Tibial nerve (tissue), 4 donors: ENCODE measurements at regions not wholly inside any gene's neighbourhood (a gene's known extent, or its start where the extent isn't known, plus 50 kb on each side); places are given as distances from the start of the nearest gene placed in this dataset.

Source experiments
- CTCF ChIP-seq, 5 experiments: fragments of 200-600 bp in 3 of 5; fragments of 450-650 bp in 2 of 5; sonication (generic) in 3 of 5; IDR thresholded peaks; one replicate each; pipeline ENCODE4 v1.5.1; 2016 to 2019; ENCODE audit warnings: antibody characterized with exemption in 5 of 5, mild to moderate bottlenecking in 3 of 5, moderate library complexity in 2 of 5
- EP300 ChIP-seq, 2 donors: sonication (generic); formaldehyde crosslinking; IDR thresholded peaks; one replicate each; pipeline ENCODE4 v1.6.1; 2017; ENCODE audit warnings: antibody characterized with exemption in 2 of 2, mild to moderate bottlenecking in 1 of 2
- POLR2A ChIP-seq, 2 donors: fragments of 450-650 bp; IDR thresholded peaks; one replicate each; pipeline ENCODE4 v1.6.1; 2017; ENCODE audit warnings: antibody characterized with exemption in 2 of 2, mild to moderate bottlenecking in 2 of 2, moderate library complexity in 2 of 2

- TF ChIP-seq CTCF (IDR thresholded peaks at IDR 0.05) (no peak), POLR2A (IDR thresholded peaks at IDR 0.05) (no peak), EP300 (IDR thresholded peaks at IDR 0.05) (no peak)
These were observed 231.7 kb upstream of the CCDC150 start for GRCh38 chr2:196407675-196408264.
